ENCODE measurements at regions not wholly inside any gene's neighbourhood (a gene's known extent, or its start where the extent isn't known, plus 50 kb on each side); places are given as distances from the start of the nearest gene placed in this dataset.

GRCh38 chr11:87421422-87421821, 383.7 kb downstream of the TMEM135 start:
- TF ChIP-seq GATA2 (IDR thresholded peaks at IDR 0.05; ENCODE audit: low read depth, low read length) (no peak), GATA3 (IDR thresholded peaks at IDR 0.05; ENCODE audit: low read depth, low read length) (no peak)
